HG02884 (cell line): ENCODE measurements at regions not wholly inside any gene's neighbourhood (a gene's known extent, or its start where the extent isn't known, plus 50 kb on each side); places are given as distances from the start of the nearest gene placed in this dataset.

Experiments
- ATAC-seq: cut with Tn5 transposase; IDR thresholded peaks from one replicate; pipeline ENCODE4 v1.9.1; 2021; ENCODE audit warnings: mild to moderate bottlenecking, moderate library complexity; ENCODE audit not compliant: unreplicated experiment

DNA sequence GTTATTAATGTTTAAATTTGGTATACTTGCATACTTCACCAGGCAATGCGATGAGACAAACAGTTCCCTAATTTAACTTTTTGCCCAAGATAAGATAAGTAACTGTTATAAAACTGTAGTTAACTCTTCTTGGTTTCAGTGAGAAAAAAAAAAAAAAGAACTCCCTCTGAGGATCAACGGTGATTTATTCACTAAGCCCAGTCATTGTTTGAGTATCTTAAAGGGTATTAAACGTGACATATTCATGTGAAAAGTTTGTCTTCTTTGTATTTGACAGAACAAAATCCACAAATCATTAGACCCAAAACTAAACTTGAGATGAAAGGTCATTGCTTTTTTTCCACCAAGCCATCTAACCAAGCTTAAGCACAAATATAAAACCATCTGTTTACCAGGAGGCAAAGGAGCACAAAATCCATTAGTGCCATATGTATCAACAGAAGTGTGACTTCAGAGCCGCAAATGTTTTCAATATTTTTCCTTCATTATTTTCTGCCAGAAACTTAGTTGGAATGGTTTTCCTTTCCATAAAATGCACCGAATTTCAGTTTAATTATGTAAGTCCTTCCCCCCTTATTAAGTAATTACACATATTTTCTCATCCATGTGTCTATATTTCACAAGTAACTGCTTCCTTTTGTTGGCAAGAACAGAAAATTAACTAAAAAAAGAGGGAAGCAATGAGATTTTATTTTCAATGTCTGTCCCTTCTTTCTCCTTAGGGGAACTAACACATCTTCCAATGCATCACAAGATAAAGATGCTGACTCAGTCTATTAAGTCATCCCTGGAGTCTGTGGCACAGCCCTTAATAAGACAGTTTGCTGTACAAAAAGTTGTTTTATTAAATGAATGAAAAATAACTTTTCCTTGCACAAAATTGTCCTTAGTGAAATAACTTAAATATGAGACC is 92.2 kb upstream of the RAP2B start:
- no peak for ATAC-seq

DNA sequence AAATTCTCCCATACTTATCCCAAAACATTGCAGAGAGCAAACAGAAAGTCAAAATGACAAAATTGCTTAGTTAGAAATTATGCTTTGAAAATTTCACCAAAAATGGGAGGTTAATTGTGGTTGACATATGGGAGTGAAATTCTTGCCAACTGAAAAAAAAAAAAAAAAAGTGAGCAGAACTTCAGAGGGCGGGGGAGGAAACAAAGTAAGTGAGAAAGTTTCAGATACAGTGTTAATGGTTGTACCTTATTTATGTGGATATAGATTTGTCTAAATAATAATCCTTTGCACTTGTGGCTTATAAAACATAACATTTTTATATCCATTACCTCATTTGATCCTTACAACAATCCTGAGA is 91.5 kb upstream of the RAP2B start:
- no peak for ATAC-seq

DNA sequence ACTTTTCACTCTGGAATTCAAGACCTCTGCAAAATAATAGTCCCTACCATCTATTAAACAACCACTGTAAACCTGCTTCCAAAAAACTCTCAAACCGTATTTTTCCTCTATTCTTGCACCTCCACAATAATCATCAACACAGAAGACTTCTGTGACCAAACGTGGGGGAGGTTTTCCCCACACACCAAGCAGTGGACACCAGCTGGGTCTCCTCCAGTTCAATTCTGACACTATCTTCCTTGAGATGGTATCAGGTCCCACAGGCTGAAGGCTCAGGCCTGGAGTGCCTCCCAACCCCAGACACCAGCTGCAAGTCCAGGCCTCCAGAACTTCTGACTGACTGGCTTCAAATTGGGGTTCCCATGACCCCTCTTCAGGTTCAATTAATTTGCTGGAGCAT is 89.6 kb upstream of the RAP2B start:
- no peak for ATAC-seq

DNA sequence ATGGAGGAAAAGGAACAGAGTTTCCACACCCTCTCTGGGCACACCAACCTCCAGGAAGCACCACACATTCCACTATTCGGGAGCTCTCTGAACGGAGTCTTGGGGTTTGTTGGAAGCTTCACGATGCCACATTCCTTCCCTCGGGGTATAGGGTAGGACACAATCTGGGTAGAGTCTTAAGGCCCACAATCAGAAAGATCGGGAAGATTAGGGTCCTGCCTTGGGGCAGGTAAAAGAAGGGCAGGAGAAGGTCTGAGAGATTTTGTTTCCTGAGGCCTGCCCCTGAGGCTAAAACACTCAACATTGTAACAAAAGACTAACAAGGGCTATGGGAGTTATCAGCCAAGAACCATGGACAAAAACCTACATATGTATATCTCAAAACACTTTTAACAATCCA is 89.2 kb upstream of the RAP2B start:
- ATAC-seq = no peak

DNA sequence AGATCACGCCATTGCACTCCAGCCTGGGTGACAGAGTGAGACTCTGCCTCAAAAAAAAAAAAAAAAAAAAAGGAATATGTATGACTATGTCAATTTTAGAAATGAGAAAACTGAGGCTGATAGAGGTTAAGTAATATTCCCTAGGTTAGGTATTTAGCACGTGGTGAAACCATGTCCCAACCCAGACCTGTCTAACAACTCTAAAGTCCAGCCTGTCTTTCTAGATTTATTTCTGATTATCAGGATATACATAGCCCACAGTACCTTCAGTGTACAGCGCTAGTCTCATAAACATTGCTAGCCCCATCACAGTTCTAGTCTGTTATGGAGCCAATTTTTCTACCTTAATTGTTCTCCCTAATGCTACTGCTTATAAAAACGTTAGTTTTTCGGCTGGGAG is 88.4 kb upstream of the RAP2B start:
- no peak for ATAC-seq

DNA sequence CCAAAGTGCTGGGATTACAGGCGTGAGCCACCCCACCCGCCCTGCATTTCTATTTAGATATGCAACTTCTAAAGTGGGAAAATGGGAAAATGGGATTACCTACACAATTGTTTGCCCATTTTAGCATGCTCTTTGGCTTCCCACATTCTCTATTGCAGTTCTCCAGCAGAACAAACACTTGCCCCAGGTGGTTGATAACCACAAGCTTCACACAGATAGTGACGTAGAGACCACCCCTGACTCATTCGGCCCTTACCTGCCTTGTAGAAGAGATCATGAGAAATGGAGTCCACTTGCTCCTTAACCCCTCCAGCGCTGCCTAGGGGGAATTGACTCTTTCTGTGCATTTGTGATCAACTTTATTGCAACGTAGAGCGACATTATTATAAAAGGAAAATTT is 83.2 kb upstream of the RAP2B start:
- no peak for ATAC-seq

DNA sequence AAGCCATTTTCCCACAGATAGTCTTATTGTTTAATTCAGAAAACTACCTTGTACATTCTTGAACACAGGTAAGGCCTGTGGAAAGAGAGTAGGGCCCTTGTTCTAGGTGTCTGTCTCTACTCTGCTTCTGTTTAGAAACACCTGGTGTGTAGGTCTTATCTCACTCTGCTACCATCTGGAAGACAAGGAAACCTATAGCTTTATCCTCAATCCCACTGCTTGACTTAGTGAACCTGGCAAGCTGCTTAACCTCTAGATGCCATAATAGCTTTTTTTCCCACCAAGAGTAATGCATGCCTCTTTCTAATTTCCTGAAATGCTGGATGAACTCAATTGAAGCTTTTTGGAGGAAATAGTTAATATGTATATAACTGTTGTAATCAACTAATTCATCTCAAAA is 82.6 kb upstream of the RAP2B start:
- ATAC-seq = no peak

DNA sequence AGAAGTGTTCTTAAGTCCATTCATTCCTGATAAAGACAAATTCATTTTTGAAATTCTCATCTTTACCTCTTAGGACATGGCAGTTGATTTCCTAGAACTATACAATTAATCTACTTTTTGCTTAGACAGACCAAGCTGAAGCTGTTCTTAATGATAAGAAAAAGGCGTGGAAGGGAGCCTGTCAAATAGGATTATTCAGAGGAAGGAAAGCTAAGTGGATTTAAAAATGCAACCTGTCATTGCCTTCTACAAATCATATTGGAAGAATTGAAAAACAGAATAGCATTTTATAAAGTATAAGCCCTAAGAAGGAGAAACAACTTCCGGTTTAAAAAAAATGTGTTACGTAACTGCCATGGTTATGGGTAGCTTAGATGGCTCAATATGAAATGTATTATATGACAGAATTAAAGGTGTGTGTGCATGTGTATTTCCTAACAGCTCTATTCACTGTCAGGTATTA is 81.2 kb upstream of the RAP2B start:
- ATAC-seq = no peak

DNA sequence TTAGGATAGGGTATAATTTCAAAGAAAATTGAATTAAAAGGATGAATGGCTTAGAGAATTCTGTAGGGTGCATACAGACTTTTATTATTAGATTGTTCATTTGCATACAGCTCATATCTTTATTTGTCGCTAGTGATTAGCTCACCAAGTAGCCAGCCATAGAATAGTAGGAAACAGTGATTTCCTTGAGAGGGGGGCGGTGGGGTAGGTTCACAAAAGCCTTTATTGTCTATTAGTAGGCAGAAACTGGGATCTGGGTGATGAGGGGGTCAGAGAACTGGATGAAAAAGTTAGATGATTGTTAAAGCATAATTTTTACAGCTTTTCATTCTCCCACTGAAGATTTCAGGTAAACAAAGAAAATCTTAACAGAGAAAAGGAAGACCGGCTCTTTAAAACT is 77.6 kb upstream of the RAP2B start:
- ATAC-seq = no peak

DNA sequence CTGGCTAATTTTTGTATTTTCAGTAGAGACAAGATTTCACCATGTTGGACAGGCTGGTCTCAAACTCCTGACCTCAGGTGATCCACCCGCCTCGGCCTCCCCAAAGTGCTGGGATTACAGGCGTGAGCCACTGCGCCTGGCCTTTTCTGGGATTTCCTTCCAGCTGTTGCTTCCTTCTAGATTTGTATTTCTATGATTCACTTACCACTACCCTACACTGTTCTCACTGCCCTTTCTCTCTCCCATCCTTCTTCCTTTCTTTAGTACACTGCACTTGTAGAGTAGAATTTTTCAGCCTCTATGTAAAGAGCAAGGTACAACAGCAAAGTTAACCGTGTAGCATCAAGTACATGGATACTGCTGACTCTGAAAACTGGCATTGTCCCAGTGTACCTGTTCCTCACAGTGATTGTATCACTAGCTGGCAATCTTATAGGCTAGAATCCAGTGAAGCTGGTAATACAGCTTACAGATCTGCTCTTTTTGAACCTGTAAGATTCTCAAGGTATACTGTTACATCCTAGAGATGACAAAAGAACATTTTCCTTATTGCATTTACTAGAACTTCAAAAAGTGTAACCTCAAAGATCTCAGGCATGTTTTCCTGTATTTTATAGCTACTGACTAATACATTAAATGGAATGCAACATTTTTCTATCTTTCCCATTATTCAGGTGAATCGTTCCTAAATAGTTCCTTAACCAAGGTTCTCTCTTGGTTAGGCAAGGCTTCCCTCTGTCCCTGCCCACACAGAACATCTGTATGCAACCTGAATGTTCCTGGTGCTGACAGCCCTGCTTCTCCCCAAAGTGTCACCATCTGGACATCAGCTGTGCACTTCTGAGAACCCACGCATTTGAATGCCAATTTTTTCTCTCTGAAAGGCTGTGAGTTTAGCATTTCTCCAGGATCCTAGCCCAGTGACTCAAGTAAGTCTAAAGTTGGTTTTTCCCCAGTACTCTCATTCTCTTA is 74.1 kb upstream of the RAP2B start:
- no peak for ATAC-seq

DNA sequence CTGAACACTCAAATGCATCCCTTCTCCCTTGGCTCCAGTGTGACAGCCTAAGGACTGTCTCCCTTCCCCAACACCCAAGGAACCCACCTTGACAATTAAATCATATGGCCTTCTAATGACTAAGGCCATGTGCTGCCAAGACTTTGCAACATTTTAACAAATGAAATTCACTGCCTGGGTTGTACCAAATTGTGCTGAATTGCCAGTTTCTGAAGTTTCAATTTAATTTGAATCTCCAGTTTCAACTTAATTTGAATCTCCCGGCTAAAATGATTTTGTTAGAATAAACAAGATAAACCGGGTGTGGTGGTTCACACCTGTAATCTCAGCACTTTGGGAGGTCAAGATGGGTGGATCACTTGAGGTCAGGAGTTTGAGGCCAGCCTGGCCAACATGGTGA is 72.4 kb upstream of the RAP2B start:
- ATAC-seq = no peak

DNA sequence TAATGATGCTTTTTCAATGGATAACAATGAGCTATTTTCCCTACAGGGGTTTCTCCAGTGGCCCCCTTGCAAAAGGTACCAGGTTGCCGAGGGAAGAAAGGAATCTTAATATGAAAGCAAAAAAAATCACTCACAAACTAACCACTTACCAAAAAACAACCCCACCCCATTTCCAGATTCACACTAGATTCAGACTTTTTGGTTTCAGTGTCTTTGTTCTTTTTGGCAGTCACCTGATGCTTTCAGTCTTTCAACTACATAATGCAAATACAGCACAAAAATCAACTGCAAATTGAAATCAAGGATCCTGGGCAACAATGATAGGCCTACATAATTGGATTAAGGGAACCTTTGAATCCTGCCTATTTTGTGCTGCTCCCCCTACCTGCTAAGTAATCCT is 71.1 kb upstream of the RAP2B start:
- no peak for ATAC-seq

DNA sequence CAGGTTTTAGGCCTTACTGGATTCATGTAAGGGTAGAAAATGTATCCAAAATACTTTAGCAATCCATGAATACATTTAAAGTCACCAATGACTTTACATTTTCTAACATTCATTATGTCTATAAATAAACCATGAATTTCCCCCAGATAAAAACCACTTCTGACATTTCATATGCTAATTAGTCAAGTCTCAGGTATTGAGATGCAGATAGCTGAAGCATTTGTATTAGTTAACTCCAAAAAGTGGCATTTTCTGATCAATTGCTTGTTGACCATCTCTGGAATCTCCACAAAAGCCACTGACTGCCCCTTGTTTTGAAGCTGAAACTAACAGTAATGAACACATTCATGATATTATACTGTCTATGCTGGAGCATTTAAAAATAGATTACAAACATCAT is 68.4 kb upstream of the RAP2B start:
- ATAC-seq = no peak

DNA sequence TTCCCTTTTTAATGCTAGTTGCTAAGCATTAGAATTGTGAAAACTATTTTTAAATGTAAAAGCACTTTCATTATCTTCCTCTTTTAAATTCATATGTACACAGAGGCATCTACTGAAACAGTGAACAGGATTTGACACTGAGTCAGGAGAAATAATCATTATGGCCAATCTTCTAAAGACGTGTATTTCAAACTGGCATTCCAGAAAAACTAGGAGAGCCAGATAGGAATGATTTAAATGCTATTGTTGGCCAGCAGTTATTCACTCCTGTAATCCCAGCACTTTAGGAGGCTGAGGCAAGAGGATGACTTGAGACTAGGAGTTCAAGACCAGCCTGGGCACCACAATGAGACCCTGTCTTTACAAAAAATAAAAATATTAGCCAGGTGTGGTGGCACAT is 67.6 kb upstream of the RAP2B start:
- ATAC-seq = no peak

DNA sequence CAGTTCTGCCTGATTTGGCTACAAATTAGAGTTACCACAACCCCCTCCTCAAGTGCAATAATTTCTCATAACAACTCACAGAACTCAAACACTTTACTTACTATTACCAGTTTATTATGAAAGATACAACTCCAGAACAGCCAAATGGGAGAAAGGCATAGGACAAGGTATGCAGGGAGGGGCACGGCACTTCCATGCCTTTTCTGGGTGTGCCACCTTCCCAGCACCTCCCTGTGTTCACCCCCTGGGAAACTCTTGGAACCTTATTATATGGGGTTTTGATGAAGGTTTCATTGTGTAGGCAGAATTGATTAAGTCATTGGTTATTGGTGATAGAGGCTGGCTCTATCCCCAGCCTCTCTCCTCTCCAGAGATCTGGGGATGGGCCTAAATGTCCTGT is 66.6 kb upstream of the RAP2B start:
- ATAC-seq = no peak

DNA sequence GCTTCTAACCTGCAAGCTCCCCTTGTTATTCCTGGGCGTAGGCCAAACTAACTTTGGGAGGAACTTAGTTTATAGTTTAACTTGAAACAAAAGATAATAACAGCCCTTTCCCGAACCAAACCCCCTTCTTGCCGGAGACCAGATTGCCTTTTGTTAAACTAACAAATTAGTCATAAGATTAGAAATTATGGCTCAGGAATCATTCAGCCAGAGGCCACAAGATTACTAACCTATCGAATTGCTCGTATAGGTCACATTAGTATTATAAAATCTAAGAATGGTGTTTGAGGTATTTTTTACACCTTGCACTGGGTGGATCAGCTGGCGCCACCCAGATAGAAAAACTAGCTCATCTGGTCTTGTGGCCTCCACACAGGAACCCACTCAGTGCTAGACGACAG is 65.3 kb upstream of the RAP2B start:
- ATAC-seq = no peak

DNA sequence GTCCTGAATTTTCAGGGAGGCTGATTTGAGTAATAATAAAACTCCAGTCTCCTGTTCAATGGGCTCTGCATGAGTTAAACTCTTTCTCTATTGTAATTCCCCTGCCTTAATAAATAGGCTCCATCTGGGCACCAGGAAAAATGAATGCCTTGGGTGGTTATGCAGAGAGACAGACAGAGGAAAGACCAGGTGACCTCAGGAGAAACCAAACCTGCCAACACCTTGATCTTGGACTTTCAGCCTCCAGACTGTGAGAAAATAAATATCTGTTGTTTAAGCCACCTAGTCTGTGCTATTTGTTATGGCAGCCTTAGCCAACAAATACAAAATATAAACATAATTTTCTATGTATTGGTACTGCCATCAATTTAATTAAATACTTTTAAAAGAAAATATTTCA is 64.8 kb upstream of the RAP2B start:
- ATAC-seq = no peak

DNA sequence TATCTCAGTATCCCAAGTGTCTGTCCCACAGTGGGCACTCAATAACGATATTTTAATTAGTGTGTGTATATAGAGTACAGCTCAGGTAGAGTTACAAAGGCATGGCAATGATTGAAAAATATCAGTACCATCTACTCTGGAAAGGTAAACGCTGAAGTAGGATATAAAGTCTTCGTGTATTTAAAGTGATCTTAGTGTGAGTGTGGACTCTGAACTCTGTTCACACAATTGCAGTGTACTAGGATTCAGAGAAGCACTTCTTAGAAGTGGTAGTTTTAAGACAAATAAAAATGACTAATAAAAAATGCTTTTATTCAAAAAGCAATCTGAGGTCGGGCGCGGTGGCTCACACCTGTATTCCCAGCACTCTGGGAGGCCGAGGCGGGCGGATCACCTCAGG is 62.9 kb upstream of the RAP2B start:
- no peak for ATAC-seq

DNA sequence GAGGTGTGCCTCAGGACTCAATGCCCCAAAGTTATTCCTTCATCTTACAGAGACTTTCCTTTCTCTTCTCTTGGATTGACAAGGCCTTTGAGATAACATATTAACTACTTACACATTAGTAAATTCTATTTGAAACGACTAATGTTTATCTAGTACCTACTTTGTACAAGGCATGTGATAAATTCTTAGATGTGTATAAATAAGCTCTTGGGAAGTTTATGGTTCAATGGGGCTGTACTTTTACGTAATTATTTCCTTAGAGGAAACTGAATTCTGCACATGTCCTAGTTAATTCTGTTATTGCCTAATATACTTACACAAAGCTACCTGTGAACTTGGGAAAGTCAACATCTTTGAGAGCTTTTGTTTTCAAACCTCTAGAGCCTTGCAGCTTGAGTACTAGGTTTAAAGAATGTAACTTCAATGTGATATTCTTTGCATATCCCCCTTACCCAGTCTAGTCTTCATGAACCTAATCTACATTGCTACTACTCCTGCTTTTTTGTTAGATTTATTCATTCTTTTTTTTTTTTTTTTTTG is 58.5 kb upstream of the RAP2B start:
- ATAC-seq = no peak

DNA sequence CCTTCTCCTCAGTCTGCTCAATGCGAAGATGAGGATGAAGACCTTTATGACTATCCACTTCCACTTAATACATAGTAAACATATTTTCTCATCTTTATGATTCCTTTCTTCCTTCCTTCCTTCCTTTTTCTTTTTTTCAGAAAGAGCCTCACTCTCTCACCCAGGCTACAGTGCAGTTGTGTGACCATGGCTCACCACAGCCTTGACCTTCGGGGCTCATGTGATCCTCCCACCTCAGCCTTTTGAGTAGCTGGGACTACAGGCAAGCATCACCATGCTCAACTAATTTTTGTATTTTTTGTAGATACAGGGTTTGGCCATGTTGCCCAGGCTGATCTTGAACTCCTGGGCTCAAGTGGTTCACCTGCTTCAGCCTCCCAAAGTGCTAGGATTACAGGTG is 52.0 kb upstream of the RAP2B start:
- ATAC-seq = no peak

DNA sequence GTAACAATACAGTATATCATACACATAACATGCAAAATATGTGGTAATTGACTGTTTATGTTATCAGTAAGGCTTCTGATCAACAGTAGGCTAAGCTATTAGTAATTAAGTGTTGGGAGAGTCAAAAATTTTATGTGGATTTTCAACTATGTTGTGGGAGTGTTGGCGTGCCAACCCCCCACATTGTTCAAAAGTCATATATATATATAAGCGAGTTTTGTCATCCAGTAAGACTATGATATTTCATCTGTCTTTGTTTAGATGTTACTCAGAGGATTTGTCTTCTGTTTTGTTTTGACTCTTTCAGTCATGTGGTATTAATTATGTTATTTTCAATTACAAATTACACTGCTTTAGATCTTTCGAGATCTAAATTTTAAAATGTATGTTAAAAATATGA is 51.0 kb upstream of the RAP2B start:
- ATAC-seq = no peak
